NCI-H526 (cell line): ENCODE measurements at regions not wholly inside any gene's neighbourhood (a gene's known extent, or its start where the extent isn't known, plus 50 kb on each side); places are given as distances from the start of the nearest gene placed in this dataset.

Experiments used
- DNase-seq, 2 experiments: peaks; one replicate each; lab custom pipeline; 2025; lab: John Stamatoyannopoulos, UW

DNA sequence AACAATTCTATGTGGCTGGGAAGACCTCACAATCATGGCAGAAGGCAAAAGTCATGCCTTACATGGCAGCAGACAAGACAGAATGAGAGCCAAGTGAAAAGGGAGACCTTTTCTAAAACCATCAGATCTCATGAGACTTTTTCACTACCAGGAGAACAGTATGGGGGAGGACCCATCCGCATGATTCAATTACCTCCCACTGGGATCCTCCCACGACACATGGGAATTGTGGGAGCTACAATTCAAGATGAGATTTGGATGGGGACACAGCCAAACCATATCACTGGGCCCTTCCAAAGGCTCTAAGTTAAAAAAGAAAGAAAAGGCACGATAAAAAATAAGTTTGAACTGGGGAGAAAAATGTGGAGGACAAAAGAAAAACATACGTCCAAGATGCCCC lies 406.9 kb upstream of the CDH4 start:
- no peak for DNase-seq

DNA sequence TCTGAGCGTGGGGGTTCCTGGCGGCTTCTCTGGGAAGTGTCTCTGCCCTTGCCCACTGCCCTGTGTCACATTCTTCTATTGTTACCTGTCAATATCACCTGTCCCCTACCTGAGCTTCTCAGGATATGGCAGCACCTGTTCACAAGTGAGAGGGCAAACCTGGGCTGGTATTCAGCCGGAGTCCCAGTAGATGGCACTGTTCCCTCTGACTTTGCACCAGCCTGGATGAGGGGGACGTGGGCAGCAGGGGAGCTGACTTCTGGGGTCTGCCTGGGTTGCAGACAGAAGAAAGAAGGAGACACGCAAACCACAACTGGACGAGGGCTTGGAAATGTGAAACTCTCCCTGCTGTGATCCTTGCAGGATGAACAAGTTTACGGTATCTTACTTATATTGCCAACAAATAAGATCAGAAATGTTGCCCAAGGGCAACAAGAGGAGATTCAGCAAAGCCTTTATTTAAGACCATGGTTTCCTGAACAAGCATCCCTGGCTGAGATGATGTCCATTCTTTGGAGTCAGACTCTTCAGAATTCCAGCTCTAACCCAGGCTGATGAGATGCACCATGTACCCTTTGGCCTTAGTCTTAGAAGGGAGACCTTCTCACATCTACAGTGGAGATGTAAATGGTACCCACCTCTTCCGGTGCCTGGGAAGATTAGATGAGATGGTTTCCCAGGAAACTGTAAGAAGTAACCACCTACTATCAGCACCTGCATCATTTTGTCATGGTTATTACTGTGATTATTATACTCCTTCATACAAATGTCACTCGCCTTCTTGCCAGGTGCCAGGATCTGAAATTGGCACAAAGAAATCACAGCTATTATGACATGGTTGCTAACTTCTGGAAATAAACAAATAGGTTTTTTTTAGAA lies 400.0 kb upstream of the CDH4 start:
- peak in 1 of 2 experiments; percentile 75 for DNase-seq

DNA sequence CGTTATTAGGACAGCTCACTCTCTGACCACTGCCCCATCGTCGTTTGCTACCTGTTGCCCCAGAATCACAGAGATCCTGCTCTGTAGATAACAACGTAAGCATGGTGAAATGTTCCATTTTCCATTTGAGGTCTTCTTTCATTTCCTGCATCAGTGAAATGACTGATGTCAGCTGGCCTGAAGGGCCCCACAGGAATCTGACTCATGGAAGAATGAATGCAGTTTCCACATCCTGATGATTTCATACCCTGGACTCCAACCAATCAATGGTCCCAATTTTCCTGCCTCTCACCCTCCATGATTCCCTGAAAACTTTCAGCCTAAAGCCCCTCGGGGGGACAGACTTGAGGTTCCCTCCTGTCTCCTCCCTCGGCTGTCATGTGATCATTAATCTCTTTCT lies 394.4 kb upstream of the CDH4 start:
- no peak for DNase-seq

DNA sequence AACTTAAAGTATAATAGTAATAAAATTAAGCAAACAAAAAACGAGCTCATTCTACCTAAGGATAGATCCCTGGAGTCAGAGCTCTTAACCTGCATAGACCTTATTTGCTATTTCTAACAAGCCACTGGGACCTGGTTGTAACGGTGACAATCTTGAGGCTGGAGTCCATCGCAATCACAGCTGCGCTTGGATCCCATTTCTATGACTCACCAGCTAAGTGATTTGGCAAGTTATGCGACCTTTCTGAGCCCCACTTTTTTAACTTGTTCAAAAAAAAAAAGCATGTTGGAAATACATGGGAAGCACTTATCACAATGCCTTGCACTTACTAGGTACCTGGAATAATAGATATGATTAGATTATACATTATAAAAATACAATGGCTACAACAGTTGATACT lies 389.5 kb upstream of the CDH4 start:
- DNase-seq = no peak

DNA sequence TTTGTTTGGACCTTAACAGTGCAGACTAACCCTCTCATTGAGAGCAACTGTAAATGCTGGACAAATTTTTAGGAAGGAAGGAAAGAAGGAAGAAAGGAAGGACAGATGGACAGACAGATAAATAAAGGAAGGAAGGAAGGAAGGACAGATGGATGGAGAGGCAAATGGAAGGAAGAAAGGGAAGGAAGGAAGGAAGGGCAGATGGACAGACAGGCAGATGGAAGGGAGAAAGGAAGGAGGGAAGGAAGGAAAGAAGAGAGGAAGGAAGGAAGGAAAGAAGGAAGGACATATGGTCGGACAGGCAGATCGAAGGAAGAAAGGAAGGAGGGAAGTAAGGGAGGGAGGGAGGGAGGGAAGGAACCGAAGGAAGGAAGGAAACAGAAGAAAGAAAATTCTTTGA lies 388.5 kb upstream of the CDH4 start:
- no peak for DNase-seq

DNA sequence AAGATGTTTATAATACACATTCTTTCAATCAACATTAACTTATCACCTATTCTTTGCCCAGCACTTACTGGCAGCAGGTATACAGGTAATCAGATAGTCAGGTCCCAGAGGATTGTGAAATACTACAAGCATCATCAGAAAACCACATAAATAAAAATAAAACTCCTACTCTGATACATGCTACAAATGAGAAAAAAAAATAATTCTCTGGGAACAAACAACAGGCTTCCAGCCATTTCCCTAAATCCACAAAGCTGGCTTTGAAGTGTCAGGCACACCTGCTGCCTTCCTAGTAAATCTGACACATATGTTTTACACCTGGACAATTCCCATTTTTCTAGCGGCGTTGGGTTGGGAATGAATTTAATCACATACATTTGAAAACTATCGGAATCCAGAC lies 384.5 kb upstream of the CDH4 start:
- DNase-seq = peak; percentile 39 to 82

DNA sequence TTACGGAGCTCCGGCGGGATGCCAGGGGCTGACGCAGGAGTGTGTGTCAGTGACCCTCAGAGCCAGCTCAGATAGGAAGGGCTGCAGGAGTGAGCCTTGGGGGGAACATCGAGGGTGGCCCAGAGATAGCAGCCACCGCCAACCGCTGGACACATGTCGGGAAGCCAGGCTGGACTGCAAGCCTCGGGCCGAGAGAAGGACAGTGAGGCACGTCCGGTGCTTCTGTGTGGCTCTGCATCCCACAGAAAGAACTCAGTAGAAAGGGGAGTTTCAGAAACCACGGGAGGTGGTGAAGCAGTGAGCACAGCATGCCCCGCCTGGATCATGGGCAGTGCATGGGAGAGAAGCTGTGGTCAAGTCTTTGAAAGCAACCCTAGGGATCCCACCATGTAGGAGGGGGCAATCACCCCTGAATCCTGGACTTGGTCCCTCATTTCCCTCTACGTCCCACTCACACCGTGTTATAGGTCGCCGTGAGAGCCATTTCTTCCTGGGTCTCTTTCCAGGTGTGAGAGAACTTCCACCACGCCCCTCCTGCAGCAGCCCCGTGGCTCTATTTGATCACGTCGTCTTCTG lies 383.7 kb upstream of the CDH4 start:
- DNase-seq = no peak

DNA sequence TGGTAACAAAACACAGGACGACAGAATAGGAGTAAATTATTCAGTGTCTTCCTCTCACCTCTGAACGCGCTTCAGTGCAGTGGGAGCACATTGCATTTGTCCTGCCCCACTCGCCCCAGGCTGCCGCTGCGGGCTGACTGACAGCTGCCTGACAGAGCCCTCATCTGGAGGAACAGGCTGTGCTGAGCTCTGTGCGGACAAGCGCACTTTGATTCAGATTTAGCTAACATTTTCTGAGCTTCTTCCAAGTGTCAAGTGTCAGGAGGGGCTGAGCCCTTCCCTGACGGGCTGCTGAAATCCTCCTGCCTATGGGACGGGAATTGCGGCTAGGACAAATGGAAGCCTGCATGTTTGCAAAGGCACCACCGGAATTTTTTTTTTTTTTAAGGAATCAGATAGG lies 383.0 kb upstream of the CDH4 start:
- DNase-seq = peak in 1 of 2 experiments; percentile 31

DNA sequence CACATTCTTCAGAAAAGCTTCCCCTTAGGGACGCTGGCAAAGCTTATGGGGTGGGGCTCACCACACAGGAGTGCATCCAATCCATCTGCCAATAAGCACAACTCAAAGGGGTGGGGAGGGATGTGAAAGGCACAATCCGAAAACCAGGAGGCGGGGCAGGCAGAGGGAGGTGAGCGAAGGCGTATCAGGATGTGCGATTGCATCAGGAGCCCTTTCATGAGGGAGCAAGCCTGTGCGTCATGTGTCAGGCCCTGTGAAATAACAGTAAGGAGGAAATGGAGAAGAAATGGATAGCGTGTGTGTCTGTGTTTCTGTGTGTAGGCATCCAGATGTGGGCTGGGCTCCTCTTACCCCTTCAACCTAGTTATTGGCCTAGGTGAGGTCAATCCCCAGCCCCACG lies 382.4 kb upstream of the CDH4 start:
- DNase-seq = no peak

DNA sequence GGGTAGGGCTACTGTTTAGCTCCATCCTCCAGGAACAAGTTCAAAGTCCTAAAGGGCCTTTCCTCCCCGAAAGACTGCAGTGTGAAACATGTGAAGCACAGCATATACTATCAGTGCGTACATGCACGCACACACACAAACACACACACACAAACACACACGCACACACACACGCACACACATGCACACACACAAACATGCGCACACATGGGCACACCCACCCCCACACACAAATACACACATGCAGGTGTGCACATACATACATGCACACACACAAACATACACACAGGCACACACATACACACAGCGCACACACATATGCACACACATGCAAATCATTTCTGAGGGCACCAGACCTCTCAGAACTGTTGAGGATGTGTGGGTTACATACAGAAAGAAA lies 382.0 kb upstream of the CDH4 start:
- no peak for DNase-seq

DNA sequence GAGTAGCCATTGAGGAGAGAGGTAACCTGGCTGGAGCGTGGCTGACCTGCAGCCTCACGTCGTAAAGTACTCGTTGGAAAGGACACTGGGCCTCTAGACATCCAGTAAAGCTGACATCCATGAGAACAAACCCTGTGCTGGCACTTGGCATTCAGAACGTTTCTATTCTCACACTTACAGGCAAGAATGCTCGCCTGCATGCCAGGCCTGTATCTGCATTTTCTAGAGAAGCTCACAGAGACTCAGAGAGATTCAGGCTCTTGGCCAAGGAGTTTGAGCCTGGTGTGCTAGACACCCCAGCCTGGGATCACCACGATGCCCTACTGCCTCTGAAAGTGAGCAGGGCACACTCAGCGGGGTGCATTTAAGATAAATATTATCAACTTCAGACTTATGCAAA lies 379.8 kb upstream of the CDH4 start:
- DNase-seq = no peak

DNA sequence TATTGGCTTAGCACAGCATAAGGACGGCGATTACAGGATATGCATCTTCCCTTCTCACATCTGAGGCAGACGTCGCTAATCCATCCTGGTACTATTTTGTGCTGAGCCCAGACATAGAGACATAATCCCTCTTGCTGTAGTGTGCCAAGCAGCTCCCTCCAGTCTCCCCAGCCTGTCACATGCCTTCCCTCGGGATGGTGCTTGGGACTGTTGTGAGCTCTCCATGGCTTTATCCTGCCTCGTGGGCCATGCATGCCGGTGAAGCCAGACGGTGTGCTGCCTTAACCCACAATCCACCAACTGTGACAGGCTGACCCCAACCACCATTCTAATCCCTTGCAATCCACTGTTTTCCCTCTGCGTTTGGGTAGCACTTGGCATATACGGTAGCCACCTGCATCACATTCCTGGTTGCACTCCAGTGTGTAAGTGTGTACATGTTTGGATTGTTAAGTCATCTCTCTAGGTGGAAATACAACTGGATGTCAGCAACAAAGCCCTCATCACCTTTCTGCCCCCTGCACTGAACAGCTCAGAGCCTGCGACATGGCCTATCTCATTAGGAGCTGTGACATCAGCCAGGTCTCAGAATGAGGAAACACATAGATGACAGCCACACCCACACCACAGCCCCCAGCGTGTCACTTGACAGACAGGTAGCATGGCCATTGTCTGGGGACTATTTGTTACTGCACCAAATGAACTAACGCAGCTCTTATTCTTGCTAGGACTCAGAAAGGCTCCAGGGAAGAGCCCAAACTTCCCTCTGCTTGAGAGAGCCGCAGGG lies 374.8 kb upstream of the CDH4 start:
- DNase-seq = no peak

DNA sequence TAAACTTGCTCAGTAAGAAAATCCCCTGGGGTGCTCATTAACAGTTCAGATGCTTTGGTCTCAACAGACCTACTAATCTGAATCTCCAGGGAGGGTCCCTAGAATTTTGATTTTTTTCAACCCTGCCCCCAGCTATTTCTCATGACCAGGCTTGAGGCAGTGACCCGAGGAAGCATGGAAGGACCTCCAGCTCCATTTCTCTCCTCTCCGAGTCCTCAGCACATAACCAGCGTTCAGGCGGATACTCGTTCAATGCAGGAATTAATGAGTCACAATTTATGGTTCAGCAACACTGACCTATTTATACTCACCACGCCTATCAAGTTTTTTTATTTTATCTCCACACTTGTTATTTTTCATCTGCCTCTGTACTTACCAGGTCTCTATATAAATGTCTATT lies 369.2 kb upstream of the CDH4 start:
- DNase-seq = no peak

DNA sequence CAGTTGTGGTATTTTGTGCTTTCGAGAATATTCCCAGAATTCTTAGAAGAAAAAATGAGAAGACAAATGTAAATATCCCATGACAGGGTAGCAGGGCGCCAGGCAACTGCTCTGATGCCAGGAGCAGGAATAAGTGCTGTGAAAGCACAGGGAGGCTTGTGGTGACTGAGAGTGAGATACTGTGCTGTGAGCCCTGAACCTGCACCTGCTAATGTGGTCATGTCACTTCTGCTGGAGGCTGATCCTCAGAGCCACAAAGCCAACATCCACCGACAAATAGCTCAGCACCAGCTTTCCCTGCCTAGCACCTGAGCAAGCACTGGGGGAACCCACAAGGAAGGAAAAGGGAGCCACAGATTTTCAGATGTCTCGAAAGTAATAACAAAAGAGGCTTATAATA lies 368.6 kb upstream of the CDH4 start:
- no peak for DNase-seq

DNA sequence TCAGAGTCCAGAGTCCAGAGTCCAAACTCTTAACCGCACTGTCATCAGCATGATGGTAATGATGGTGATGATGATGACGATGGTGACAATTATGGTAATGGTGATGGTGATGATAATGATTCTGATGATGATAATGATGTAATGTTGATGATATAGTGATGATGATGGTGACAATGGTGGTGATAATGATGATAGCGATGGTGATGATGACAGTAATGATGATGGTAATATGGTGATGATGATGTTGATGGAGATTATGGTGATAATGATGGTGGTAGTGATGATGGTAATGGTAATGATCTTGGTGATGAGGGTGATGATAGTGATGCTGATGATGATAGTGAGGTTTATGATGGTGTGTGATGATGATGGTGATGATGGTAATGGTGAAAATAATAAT lies 367.8 kb upstream of the CDH4 start:
- no peak for DNase-seq

DNA sequence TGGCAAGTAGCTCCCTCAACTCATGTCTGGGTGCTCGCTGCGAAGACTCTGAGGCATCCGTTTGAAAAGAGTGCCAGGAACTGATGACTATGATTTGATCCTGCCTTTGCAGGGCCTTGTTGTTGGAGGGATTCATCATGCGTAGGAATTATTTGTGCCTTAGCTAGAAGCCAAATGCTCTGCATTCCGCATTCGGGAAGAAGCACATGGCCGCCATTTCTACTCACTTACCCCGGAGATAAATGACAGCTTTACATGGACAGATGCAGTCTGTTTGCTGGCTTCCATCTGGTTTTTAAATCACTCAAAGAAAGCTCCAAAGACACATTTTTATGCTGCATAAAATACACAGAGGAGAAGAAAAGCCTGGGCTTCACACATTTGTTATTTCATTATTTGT lies 363.3 kb upstream of the CDH4 start:
- no peak for DNase-seq

DNA sequence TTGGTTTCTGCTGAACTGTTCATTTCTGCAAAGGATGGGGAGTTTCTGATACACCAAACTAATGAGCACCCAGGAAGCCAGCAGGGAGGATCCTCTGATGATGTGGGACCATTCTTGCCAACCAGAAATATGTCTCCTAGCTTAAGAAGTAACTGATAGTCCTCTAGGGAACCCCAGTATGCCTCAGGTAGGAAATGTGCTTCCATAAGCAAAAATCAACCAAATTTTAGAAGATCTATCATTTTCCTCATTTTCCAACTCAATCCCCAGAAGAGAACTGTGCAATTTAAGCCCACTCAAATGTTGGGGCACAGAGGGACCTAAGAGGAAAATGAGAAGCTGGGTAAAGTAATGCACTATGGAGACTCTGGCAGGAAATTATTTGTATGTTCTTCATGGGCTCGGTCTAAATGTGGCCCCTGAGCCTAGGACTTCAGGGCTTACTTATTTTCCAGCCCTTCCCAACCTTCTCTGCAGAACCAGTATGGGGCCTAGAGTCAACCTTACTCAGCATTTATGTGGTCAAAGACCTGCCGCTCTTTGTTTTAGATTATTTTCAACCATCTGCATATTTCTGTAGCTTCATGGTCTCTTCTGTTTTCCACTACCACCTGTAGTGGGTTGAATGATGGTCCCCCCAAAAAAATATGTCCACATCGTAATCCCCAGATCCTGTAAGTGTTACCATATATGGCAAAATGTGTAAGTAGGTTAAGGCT lies 359.8 kb upstream of the CDH4 start:
- no peak for DNase-seq

DNA sequence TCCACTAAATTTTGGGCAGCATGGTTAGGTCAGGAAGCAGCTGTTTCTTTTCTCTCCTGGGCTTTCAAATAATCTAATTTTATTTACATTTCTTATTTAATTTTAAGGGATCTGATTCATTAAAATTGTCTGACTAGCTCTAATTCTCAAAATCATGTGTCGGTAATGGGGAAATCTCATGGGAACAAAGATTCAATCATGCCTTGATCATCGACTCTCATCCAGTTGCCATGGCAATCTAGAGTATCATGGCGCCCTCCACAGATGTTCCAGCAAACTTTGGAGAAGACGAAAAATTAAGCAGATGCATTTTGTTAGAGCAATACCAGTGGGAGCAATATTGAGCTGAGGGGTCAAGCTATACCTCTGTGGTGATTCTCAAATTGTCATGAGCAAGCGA lies 358.0 kb upstream of the CDH4 start:
- DNase-seq = no peak

DNA sequence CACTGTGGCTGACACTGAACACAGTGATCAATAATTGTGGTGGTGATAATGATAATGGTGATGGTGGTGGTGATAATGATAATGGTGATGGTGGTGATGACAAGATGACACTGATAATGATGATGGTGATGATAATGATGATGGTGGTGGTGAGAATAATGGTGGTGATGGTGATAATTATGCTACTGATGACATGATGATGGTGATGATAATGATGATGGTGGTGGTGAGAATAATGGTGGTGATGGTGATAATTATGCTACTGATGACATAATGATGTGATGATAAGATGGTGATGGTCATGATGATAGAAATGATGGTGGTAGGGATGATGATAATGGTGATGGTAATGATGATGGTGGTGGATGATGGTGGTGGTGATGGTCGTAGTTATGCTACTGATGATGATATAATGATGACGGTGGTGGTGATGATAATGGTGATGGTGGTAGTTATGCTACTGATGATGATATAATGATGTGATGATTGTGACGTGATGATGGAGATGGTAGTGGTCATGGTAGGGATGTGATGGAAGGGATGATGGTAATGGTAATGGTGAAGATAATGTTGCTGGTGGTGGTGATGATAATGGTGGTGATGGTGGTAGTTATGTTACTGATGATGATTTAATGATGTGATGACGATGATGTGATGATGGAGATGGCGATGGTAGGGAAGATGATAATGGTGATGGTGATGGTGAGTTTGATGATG lies 356.5 kb upstream of the CDH4 start:
- no peak for DNase-seq

DNA sequence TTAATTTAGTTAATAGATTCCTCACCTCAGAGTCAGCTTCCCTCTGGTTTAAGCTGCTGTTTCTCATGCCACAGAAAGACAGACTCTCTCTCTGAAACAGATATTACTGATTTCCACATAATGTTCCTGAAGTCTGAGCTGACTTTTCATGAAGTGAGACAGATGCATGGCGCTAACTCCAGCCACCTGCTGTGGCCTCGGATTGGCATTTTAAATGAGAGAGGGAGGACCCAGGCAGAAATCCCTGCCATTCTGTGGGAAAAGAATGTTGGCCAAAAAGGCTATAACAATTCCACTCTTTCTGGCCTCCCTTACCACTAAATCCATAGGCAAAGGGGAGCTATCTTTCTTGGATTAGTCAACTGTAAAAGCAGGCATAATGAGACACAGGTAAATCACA lies 354.1 kb upstream of the CDH4 start:
- DNase-seq = no peak

DNA sequence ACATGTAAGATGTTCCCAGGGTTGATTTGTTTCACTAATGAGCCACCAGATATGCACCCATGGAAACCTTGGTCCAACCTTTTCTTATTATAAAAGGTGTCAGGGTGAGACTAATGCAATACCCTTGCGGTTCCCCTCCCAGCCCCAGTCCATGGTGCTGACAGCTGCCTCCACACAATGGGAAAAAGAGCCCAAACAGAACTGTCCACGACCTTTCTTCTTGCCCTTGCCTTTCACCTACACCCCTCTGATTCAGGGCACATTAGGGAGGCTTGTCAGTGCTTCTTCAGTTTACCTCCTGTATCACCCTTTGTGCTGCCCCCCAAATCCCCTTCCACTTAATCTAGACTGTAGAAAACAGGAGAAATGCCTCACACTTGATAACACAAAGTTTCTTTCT lies 352.7 kb upstream of the CDH4 start:
- no peak for DNase-seq

DNA sequence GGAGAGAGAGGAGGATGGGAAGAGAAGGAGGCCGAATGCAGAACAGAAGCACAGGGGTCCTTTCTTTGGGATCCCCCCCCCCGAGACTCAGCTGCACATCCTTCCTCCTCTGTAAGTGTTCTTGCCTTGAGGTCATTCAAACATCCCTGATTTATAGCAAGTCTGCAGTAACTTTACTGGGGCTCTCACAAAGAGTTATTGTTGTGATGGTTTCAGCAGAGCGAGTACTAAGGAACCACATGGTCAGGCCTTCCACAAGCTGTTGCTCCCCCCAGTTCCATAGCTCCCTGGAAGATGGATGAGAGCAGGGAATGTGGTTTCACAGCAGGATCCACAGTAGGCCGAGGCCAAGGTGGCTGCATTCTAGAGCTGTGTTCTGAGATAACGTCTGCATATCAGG lies 351.4 kb upstream of the CDH4 start:
- no peak for DNase-seq
